Esophagus muscularis mucosa (tissue), 4 donors: ENCODE measurements at regions not wholly inside any gene's neighbourhood (a gene's known extent, or its start where the extent isn't known, plus 50 kb on each side); places are given as distances from the start of the nearest gene placed in this dataset.

ENCODE experiments used
- EP300 ChIP-seq: sonication (generic); formaldehyde crosslinking; IDR thresholded peaks from one replicate; pipeline ENCODE4 v1.6.1; 2017; ENCODE audit warnings: antibody characterized with exemption
- POLR2A ChIP-seq: fragments of 450-650 bp; IDR thresholded peaks from one replicate; pipeline ENCODE4 v1.6.1; 2017; ENCODE audit warnings: antibody characterized with exemption, moderate library complexity, mild to moderate bottlenecking, low read depth
- POLR2AphosphoS5 ChIP-seq, 2 donors: sonication (generic); formaldehyde crosslinking; IDR thresholded peaks; one replicate each; pipeline ENCODE4 v1.6.1; 2017; ENCODE audit warnings: antibody characterized with exemption in 2 of 2
- TF ChIP-seq, protein P1 (sequence below), 3 experiments: fragments of 200-600 bp in 2 of 3; fragments of 450-650 bp in 1 of 3; sonication (generic) in 2 of 3; IDR thresholded peaks; one replicate each; pipeline ENCODE4 v1.5.1; 2017 to 2019; ENCODE audit warnings: antibody characterized with exemption in 3 of 3, mild to moderate bottlenecking in 2 of 3, moderate library complexity in 1 of 3

DNA sequence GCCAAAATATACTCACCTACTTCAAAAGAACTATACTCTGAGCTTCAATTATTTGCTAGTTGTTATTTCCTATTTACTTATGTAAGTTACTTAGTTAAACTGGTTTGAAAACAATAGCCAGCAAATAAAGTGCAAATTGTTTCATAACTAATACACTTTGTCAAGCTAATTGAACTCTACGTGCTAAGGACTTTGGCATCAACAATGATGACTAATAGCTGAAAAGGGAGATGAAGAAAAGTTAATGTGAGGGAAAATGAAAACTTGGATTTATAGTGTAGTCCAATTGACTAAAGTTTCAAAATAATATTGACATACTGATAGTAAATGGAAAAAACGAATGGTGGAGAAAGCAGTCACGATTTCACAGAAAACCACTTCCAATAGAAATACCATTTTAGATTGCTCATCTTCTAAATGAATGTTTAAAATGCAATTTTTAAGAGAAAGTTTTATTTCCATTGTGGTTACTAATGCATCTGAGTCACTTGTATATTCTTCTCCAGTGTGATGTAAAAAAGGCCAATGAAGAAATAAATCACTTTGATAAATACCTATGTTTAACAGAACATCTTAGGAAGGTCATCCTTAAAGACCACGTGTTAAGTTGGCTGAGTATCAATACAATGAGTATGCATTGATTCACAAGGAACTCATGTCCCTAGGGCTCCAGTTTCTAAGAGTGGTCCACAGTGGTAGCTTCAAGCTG lies 455.2 kb downstream of the LTN1 start:
- no peak for TF ChIP-seq POLR2A
- TF ChIP-seq, protein P1, sequence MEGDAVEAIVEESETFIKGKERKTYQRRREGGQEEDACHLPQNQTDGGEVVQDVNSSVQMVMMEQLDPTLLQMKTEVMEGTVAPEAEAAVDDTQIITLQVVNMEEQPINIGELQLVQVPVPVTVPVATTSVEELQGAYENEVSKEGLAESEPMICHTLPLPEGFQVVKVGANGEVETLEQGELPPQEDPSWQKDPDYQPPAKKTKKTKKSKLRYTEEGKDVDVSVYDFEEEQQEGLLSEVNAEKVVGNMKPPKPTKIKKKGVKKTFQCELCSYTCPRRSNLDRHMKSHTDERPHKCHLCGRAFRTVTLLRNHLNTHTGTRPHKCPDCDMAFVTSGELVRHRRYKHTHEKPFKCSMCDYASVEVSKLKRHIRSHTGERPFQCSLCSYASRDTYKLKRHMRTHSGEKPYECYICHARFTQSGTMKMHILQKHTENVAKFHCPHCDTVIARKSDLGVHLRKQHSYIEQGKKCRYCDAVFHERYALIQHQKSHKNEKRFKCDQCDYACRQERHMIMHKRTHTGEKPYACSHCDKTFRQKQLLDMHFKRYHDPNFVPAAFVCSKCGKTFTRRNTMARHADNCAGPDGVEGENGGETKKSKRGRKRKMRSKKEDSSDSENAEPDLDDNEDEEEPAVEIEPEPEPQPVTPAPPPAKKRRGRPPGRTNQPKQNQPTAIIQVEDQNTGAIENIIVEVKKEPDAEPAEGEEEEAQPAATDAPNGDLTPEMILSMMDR (IDR thresholded peaks at IDR 0.05), result no peak
- TF ChIP-seq POLR2AphosphoS5 (IDR thresholded peaks at IDR 0.05), result no peak
- TF ChIP-seq EP300, result no peak
